Activated CD4-positive, CD25-positive, alpha-beta regulatory T cell treated with anti-CD3 and anti-CD28 coated beads, Interleukin-2, amount 50 U/mL, for 24 hours (primary cell): ENCODE measurements at regions not wholly inside any gene's neighbourhood (a gene's known extent, or its start where the extent isn't known, plus 50 kb on each side); places are given as distances from the start of the nearest gene placed in this dataset.
A peak's percentile ranks its signal among the peaks of the same experiment; 100 is the strongest.
"Not testable (repeated sequence)": the region's sequence is repeated elsewhere in the genome, so short reads cannot be mapped to it uniquely, and the experiment has no call there.

Source experiments
- ATAC-seq, 2 donors: fragments of 150-1000 bp; cut with Tn5 transposase; one replicate each; pipeline ENCODE4 v1.10.0; 2021; ENCODE audit warnings: mild to moderate bottlenecking in 1 of 2, moderate library complexity in 1 of 2

GRCh38 chr21:6066320-6066985, 4454.9 kb upstream of the TPTE start:
- not testable (repeated sequence) for ATAC-seq

- not testable (repeated sequence) for ATAC-seq
Measured at GRCh38 chr21:6068098-6068831, 4453.1 kb upstream of the TPTE start.

DNA sequence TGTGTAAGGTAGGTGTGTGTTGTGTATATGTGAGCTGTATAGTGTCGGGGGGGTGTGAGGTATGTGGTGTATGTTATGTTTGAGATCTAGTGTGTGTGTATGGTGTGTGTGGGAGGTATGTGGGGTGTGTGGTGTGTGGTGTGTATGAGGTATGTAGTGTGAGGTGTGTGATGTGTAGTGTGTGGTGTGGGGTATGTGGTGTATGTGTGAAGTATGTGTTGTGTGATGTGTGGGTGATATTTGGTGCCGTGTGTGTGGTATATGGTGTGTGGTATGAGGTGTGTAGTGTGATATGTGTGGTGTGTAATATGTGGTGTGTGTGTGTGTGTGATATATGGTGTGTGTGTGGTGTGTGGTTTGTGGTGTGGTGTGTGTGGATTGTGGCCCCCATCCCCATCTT, 4451.2 kb upstream of the TPTE start:
- not testable (repeated sequence) for ATAC-seq

- ATAC-seq, result not testable (repeated sequence)
Measured at GRCh38 chr21:6072691-6073090, 4448.7 kb upstream of the TPTE start.

DNA sequence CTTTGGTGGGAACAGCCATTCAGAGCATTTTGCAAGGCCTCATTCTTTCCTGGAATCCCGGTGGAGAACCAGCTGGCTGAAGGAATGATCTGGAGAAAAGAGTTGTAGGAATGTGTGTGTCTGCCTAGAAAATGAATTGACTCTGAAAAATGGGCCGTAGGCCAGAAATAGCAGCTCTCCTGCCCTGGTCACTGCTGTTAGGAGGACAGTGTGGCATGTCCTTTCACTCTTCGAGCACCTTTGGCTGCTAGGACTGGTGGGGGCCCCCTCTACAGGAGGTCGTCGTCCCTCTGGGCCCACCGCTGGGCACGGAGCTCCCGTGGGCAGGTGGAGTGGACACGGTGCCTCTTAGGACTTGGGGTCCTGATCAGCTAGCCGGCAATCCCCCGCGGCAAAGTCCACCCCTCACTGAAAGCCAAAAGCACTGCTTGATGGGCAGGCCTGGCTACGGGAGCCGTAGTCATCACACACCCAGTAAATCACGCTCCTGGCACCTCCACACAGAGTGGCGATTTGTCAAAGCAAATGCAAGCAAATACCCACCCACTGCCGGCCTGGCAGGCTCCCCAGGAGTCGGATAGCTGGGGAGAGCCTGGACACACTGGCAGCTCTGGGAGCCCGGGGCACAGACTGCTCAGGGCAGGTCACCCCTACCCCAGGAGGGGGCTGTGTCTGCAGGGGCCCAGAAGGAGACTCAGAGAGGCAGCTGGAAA, 4447.2 kb upstream of the TPTE start:
- not testable (repeated sequence) for ATAC-seq

DNA sequence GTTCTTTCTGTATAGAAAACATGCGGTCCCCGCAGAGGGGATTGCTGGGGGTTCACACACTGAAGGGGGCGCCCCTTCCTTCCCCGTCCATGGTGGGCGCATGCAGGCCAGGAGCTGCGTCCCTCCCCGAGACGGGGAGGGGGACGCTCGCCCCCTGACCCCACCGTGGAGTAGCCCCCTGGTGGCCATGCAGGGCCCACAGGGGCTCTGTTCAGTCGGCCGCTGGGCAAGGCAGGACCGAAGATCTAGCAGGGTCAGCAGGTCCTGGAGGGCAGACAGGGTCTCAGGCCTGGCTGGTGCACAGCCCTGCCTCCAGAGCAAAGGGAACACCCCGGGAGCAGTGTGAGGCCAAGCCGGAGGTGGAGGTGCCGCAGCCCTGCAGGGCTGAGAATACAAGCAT, 4446.4 kb upstream of the TPTE start:
- ATAC-seq, result not testable (repeated sequence)

DNA sequence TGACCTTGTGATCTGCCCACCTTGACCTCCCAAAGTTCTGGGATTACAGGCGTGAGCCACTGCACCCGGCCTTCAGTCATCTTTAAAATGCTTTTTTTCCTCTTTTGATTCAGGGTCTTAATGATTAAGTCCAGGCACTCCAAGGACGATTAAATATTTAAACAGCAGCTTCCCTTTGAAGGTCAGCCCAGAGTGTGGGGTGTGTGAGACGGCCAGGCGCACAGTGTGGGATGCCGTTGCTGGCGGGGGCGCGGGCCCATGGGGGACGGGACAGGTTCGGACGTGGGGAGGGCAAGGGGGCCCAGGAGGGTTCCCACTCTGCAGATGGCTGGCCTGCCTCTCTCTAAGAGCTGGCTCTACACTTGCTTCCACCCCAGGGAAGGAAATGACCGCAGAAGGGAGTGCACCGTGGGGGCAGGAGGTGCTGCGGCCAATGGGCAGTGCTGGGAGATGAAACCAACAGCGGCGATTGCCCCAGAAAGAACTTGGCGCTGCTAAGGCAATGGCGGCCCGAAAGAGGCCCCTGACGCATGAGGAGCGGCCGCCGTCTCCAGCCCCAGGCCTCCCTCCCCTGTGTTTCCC, 4445.7 kb upstream of the TPTE start:
- not testable (repeated sequence) for ATAC-seq

DNA sequence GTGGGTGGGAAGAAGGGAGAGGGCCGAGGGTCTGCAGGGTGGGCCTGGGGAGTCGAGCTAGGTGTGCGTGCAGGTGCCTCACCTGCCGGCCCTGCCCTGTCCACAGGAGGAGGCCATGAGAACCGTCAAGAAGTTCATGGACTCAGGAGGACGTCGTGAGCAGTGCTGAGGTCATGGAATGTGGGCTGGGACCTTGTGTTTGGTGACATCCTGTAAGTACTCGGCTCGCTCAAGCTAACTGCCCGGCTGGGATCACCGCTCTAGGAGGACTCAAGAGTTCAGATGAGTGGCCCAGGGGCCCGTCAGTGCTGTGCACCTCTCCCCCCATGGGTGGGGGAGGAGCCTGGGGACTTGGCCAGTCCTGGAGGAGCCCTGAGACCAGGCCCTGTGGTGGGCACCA, 4444.0 kb upstream of the TPTE start:
- not testable (repeated sequence) for ATAC-seq

- not testable (repeated sequence) for ATAC-seq
Measured at GRCh38 chr21:6078902-6079301, 4442.5 kb upstream of the TPTE start.

DNA sequence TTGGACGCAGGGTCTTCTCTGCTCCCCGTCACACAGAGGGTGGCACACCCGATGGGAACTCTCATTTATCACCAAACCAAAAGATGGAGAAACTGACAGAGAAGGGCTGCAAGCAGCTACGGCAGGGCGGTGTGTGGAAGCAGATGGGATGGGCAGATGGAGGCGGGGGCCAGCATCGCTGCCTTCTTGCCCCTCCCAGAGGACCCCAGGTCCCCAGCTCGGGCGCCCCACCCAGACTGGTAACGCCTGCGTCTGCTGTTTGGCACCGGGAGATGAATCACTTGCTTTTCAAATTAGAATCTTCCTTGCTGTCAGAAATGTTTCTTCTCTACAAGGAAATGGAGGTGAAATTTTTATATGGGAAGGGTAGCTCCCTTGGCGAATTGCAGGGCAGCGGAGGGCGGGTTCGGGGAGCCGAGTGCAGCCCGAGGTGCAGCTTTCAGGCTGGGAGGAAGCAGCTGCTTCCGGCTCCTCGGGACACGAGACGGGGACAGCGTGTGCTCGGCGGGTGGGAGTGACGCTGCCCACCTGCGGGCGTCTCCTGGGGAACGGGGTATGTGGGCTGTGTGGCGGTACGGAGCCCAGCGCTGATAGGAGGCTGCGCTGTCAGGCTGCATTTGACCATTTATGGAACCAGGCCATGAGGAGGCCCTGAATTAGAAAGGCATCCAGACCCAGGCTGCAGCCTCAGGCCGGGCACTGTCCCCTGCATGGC, 4440.3 kb upstream of the TPTE start:
- peak in 1 of 2 donors; percentile 28 for ATAC-seq

DNA sequence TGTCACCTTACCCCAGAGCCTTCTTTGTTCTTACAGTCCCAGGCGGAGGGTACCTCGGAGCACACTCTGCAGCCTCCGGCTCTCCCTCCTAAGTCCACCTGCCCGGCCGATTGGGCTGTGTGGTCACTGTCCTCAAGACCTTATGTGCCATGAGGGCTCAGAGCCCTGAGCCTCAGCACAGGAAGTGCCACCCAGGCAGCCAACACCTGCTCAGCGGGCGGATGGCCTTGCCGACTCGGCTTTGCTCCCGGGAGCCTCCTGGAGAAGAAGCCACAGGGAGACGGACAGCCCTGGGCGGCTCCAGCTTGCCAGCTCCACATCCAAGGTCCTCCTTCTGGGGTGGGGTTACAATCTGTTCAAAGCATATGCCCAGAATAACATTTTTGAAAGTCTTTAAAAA, 4439.2 kb upstream of the TPTE start:
- not testable (repeated sequence) for ATAC-seq

DNA sequence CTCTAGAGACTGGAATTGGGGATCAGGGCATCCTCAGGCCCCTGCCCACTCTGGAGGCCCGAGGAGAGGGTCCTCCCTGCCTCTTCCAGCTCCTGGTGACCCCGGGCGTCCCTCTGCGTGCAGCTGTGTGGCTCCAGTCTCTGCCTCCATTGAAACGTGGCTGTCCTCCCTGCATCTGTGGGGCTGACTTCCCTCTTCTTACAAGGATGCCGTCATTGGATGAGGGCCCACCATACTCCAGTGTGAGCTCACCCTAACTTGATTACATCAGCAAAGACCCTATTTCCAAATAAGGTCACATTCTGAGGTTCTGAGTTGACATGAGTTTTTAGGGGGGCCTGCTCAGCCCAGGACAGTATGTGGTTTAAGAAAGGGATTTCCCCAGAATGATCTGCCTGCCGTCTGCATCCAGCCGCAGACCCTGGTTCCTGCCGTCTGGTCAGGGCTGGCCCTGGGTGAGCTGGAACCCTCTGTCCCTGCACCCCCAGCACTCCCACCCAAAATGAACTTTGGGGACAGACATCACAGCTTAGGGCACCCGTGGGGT, 4437.7 kb upstream of the TPTE start:
- ATAC-seq, result not testable (repeated sequence)

DNA sequence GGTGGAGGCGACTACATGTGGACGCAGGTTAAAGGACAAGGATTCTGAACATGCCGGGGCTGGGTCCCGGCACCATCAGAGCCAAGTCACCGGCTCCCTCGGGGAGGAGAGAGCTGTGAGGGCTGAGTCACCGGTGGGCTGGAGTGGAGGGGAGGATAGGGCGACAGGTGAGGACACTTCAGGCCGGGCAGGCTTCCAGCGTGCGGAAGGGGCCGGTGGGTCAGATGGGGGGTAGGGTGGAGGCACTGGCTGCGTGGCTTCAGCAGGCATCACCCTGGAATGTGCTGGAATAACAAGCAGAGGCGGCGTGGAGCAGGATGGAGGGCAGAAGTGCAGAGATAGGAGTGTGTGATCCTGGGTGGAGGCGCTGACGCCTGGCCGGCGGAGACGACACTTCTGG, 4435.3 kb upstream of the TPTE start:
- not testable (repeated sequence) for ATAC-seq

GRCh38 chr21:6087579-6088178, 4433.7 kb upstream of the TPTE start:
- ATAC-seq, result not testable (repeated sequence)

GRCh38 chr21:6090286-6090908, 4431.0 kb upstream of the TPTE start:
- not testable (repeated sequence) for ATAC-seq

DNA sequence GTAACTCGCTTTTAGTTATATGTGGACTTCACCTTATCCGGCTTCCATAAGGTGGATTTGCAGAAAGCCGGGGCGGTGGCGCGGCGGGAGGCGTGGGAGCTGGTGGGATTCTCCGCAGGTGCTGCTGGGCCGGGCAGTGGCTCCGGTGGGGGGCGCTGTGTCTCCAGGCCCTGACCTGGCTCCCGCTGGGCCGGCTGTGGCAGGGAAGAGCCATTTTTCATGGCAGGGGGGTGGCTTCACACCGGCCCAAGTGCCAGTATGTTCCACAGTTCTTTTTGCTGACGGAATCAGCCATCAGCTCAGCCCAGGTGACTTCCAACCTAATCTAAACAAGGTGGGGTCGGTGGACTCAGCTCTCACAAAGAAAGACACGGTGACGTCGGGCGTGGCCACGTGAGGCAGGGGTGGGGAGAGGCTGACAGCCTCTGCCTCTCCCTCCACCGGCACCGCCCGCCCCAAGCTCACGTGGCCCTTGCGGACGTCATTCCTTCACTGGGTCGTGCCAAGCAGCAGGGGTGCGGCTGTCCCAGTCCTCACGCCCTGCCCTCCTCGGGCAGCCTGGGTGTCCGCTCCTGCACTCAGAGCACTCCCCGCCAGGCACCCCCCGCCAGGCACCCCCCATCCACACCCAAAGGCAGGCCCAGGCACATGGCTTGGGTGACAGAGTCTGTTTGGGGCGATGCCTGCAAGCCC, 4429.9 kb upstream of the TPTE start:
- not testable (repeated sequence) for ATAC-seq

GRCh38 chr21:6092401-6092800, 4429.0 kb upstream of the TPTE start:
- ATAC-seq, result not testable (repeated sequence)

GRCh38 chr21:6093419-6093818, 4428.0 kb upstream of the TPTE start:
- ATAC-seq, result peak in 1 of 2 donors; percentile 30

- ATAC-seq, result not testable (repeated sequence)
Measured at GRCh38 chr21:6093870-6094269, 4427.5 kb upstream of the TPTE start.

DNA sequence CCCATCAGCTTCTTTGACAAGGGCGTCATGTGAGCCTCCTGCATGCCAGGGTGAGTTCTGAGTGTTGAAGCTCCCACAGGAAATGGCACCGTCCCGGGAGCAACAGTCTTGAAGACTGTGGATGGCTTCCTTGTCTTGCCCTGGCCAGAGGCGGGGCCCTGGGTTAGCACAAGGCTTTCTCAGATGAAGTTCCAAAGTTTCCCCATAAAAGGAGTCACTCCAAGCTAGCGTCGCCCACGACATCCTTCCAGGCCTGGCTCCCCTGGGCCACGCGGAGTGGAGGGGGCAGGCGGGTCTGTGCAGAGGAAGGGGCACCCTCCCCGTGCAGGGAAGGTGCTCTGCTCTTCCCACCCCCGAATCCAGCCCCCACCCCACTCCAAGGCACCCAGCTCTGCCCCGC, 4426.1 kb upstream of the TPTE start:
- ATAC-seq, result not testable (repeated sequence)
